A673 (cell line): ENCODE measurements at regions not wholly inside any gene's neighbourhood (a gene's known extent, or its start where the extent isn't known, plus 50 kb on each side); places are given as distances from the start of the nearest gene placed in this dataset.

Experiments used
- EZH2 ChIP-seq: fragments of 200-600 bp; sonication (generic); IDR thresholded peaks from 2 replicates; pipeline ENCODE4 v1.6.1; 2017; ENCODE audit warnings: borderline replicate concordance, low read depth, mild to moderate bottlenecking, mixed read lengths, antibody characterized with exemption, low read length; ENCODE audit not compliant: poor library complexity, severe bottlenecking
- TF ChIP-seq, protein P1 (sequence below): fragments of 300-800, 200-600 bp; sonication (generic); conservative IDR thresholded peaks from 2 replicates; pipeline ENCODE4 v1.5.1; 2017; ENCODE audit warnings: low read depth, mild to moderate bottlenecking, antibody characterized with exemption, low read length, moderate library complexity, mixed read lengths

DNA sequence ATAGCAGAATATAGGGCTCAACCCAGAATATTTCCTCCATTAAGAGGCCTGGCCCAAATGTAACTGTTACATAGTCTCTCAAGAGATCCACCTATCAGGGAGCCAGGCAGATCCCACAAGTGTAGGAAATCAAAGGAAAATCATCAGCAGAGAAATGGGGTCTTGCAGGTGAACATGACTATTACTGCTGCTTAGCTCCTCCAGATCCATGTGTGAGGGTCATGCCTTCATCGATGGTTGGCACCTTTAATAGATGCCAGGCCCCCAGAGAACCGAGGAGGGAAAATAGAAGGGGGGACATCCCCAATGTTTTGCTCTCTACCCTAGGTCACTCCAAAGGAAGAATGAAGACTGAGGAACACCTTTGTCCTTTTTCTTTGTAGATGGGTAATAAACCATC lies 1029.9 kb upstream of the CADM2 start:
- TF ChIP-seq EZH2, result no peak
- TF ChIP-seq, protein P1, sequence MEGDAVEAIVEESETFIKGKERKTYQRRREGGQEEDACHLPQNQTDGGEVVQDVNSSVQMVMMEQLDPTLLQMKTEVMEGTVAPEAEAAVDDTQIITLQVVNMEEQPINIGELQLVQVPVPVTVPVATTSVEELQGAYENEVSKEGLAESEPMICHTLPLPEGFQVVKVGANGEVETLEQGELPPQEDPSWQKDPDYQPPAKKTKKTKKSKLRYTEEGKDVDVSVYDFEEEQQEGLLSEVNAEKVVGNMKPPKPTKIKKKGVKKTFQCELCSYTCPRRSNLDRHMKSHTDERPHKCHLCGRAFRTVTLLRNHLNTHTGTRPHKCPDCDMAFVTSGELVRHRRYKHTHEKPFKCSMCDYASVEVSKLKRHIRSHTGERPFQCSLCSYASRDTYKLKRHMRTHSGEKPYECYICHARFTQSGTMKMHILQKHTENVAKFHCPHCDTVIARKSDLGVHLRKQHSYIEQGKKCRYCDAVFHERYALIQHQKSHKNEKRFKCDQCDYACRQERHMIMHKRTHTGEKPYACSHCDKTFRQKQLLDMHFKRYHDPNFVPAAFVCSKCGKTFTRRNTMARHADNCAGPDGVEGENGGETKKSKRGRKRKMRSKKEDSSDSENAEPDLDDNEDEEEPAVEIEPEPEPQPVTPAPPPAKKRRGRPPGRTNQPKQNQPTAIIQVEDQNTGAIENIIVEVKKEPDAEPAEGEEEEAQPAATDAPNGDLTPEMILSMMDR, result no peak
